Bronchial epithelial cell (primary cell): ENCODE measurements at regions not wholly inside any gene's neighbourhood (a gene's known extent, or its start where the extent isn't known, plus 50 kb on each side); places are given as distances from the start of the nearest gene placed in this dataset.

Experiments used
- DNase-seq: peaks from one replicate; pipeline ENCODE4 v3.0.0-alpha.2; 2010; ENCODE audit warnings: low read depth
- FAIRE-seq: peaks from 2 replicates; lab custom pipeline; 2011; peaks lifted over from hg19 to GRCh38; lab: Jason Lieb, UNC
- H3K27me3 ChIP-seq: 2 replicates; pipeline ENCODE4 v1.5.1; 2011; ENCODE audit warnings: low read length; ENCODE audit not compliant: control insufficient read depth, insufficient read depth
- H3K36me3 ChIP-seq: 2 replicates; pipeline ENCODE4 v1.5.1; 2011; ENCODE audit warnings: low read length; ENCODE audit not compliant: control insufficient read depth, insufficient read depth
- H3K4me3 ChIP-seq: 2 replicates; pipeline ENCODE4 v1.5.1; 2011; ENCODE audit warnings: mild to moderate bottlenecking, low read depth, low read length, control low read depth
- CTCF ChIP-seq: IDR thresholded peaks from 2 replicates; pipeline ENCODE4 v1.5.1; 2011; ENCODE audit warnings: mild to moderate bottlenecking, moderate library complexity, low read length, control low read depth, inconsistent platforms; ENCODE audit not compliant: insufficient read depth, severe bottlenecking

GRCh38 chr1:234886081-234886984 lies 242.3 kb downstream of the TOMM20 start:
- no peak overlapping the region for H3K4me3 ChIP-seq
- DNase-seq = peak; percentile 92
- no peak for FAIRE-seq
- H3K36me3 ChIP-seq = no peaks in the 10 kb centered on the region
- no peaks in the 10 kb centered on the region for H3K27me3 ChIP-seq
- no peak for TF ChIP-seq CTCF

- Histone ChIP-seq H3K36me3 (no peaks in the 10 kb centered on the region), H3K4me3 (no peak overlapping the region), H3K27me3 (no peaks in the 10 kb centered on the region)
- DNase-seq = no peak
- TF ChIP-seq CTCF = no peak
- no peak for FAIRE-seq
These were observed 243.0 kb downstream of the TOMM20 start for GRCh38 chr1:234885601-234886000.

- DNase-seq = no peak
- TF ChIP-seq CTCF = no peak
- no peak overlapping the region for H3K4me3 ChIP-seq
- H3K36me3 ChIP-seq = no peaks in the 10 kb centered on the region
- no peak for FAIRE-seq
- no peaks in the 10 kb centered on the region for H3K27me3 ChIP-seq
These were observed 243.9 kb downstream of the TOMM20 start for GRCh38 chr1:234884701-234885100.

- Histone ChIP-seq H3K4me3 (no peak overlapping the region), H3K36me3 (no peaks in the 10 kb centered on the region), H3K27me3 (no peaks in the 10 kb centered on the region)
- no peak for FAIRE-seq
- TF ChIP-seq CTCF = no peak
- DNase-seq = no peak
These were observed 244.6 kb downstream of the TOMM20 start for GRCh38 chr1:234884006-234884405.

GRCh38 chr1:234882898-234883297 lies 245.7 kb downstream of the TOMM20 start:
- no peaks in the 10 kb centered on the region for H3K36me3 ChIP-seq
- H3K4me3 ChIP-seq = no peak overlapping the region
- no peaks in the 10 kb centered on the region for H3K27me3 ChIP-seq
- DNase-seq (no peak), FAIRE-seq (no peak)
- TF ChIP-seq CTCF = no peak
